GM21786 (cell line): ENCODE measurements at regions not wholly inside any gene's neighbourhood (a gene's known extent, or its start where the extent isn't known, plus 50 kb on each side); places are given as distances from the start of the nearest gene placed in this dataset.
"Not testable (repeated sequence)": the region's sequence is repeated elsewhere in the genome, so short reads cannot be mapped to it uniquely, and the experiment has no call there.

Experiments used
- ATAC-seq: cut with Tn5 transposase; IDR thresholded peaks from one replicate; pipeline ENCODE4 v1.9.1; 2021; ENCODE audit not compliant: unreplicated experiment

- ATAC-seq = no peak
Observed at GRCh38 chrX:121836000-121836399, 788.6 kb downstream of the GLUD2 start.

- no peak for ATAC-seq
Observed at GRCh38 chrX:121851033-121851432, 803.6 kb downstream of the GLUD2 start.

GRCh38 chrX:121853762-121854613 lies 806.6 kb downstream of the GLUD2 start:
- no peak for ATAC-seq

GRCh38 chrX:121854614-121854911 lies 807.2 kb downstream of the GLUD2 start:
- no peak for ATAC-seq

GRCh38 chrX:121858867-121859647 lies 811.6 kb downstream of the GLUD2 start:
- ATAC-seq = no peak

GRCh38 chrX:121863976-121864375 lies 816.6 kb downstream of the GLUD2 start:
- ATAC-seq = no peak

GRCh38 chrX:121864561-121864960 lies 817.2 kb downstream of the GLUD2 start:
- ATAC-seq = no peak

GRCh38 chrX:121869876-121870477 lies 822.6 kb downstream of the GLUD2 start:
- ATAC-seq = no peak

- no peak for ATAC-seq
Observed at GRCh38 chrX:121871122-121871521, 823.7 kb downstream of the GLUD2 start.

- ATAC-seq = no peak
Observed at GRCh38 chrX:121876305-121876704, 828.9 kb downstream of the GLUD2 start.

- not testable (repeated sequence) for ATAC-seq
Observed at GRCh38 chrX:121877337-121877736, 829.9 kb downstream of the GLUD2 start.

- ATAC-seq = no peak
Observed at GRCh38 chrX:121886557-121886956, 839.1 kb downstream of the GLUD2 start.

GRCh38 chrX:121894756-121895155 lies 847.3 kb downstream of the GLUD2 start:
- ATAC-seq = no peak

- no peak for ATAC-seq
Observed at GRCh38 chrX:121902463-121902862, 855.1 kb downstream of the GLUD2 start.

GRCh38 chrX:121903961-121904360 lies 856.6 kb downstream of the GLUD2 start:
- no peak for ATAC-seq

- ATAC-seq = no peak
Observed at GRCh38 chrX:121921258-121921657, 873.8 kb downstream of the GLUD2 start.

GRCh38 chrX:121931567-121931966 lies 884.2 kb downstream of the GLUD2 start:
- ATAC-seq = no peak

GRCh38 chrX:121932688-121933087 lies 885.3 kb downstream of the GLUD2 start:
- no peak for ATAC-seq

- ATAC-seq = no peak
Observed at GRCh38 chrX:121949041-121949760, 901.8 kb downstream of the GLUD2 start.

- ATAC-seq = no peak
Observed at GRCh38 chrX:121958886-121959285, 911.5 kb downstream of the GLUD2 start.

GRCh38 chrX:121975671-121976070 lies 928.3 kb downstream of the GLUD2 start:
- ATAC-seq = no peak
